HCT116 (cell line): ENCODE measurements at regions not wholly inside any gene's neighbourhood (a gene's known extent, or its start where the extent isn't known, plus 50 kb on each side); places are given as distances from the start of the nearest gene placed in this dataset.

ENCODE experiments used
- ATAC-seq: fragments of 200-7000 bp; cut with Tn5 transposase; 2 replicates; pipeline ENCODE4 v1.9.1; 2020; ENCODE audit warnings: mild to moderate bottlenecking, moderate library complexity
- BruUV-seq: library from RNA; stranded (reverse); fragments of 400-500 nt; replicated peaks from 2 replicates; lab custom pipeline; 2021; lab: Mats Ljungman, UMichigan
- CTCF ChIA-PET: fragments of 300-600 bp; sonication (Branson Sonifier 250); formaldehyde crosslinking; loops from one replicate; lab custom pipeline; 2021; ENCODE audit warnings: antibody characterized with exemption; lab: Charles Lee
- POLR2A ChIA-PET: fragments of 300-600, 350-600 bp; sonication (Branson Sonifier 250); formaldehyde crosslinking; loops from one replicate; lab custom pipeline; 2021; ENCODE audit warnings: antibody characterized with exemption; lab: Charles Lee
- RAD21 ChIA-PET, 2 experiments: fragments of 300-600 bp; sonication (Branson Sonifier 250); formaldehyde crosslinking; loops; one replicate each; lab custom pipeline; 2023; ENCODE audit warnings: low total read pairs in 2 of 2; ENCODE audit not compliant: uncharacterized antibody in 2 of 2, unreplicated experiment in 2 of 2, low non-redundant PET in 1 of 2; lab: Charles Lee
- DNase-seq: peaks from one replicate; pipeline ENCODE4 v3.0.0-alpha.2; 2010; ENCODE audit warnings: low read depth, low spot score
- H2AFZ ChIP-seq: fragments of 200-600 bp; shearing (Covaris generic), sonication (generic); 2 replicates; pipeline ENCODE4 v1.6.1; 2017; ENCODE audit warnings: low read depth, mixed run types, mixed read lengths, antibody characterized with exemption, low read length; ENCODE audit not compliant: poor library complexity, severe bottlenecking
- H3K27ac ChIP-seq: 2 replicates; pipeline ENCODE4 v1.5.1; 2012; ENCODE audit warnings: low read depth, low read length
- H3K27me3 ChIP-seq: fragments of 200-600 bp; sonication (generic); 2 replicates; pipeline ENCODE4 v1.6.1; 2016; ENCODE audit warnings: mixed run types, low read length, mixed read lengths; ENCODE audit not compliant: insufficient read depth
- H3K36me3 ChIP-seq, 2 experiments: fragments of 200-500 bp in 1 of 2; fragments of 200-600 bp in 1 of 2; sonication (Bioruptor generic) in 1 of 2; sonication (generic) in 1 of 2; 2 replicates each; pipeline versions ENCODE4 v1.5.1 to v1.6.1; 2014 to 2016; ENCODE audit warnings: low read length in 2 of 2, inconsistent platforms in 1 of 2, mixed read lengths in 1 of 2, mixed run types in 1 of 2; ENCODE audit not compliant: insufficient read depth in 2 of 2, control insufficient read depth in 1 of 2
- H3K4me1 ChIP-seq, 2 experiments: fragments of 200-600 bp in 1 of 2; sonication (generic) in 1 of 2; 2 replicates each; pipeline versions ENCODE4 v1.5.1 to v1.6.1; 2012 to 2017; ENCODE audit warnings: low read length in 2 of 2, inconsistent platforms in 1 of 2, mild to moderate bottlenecking in 1 of 2, mixed read lengths in 1 of 2, mixed run types in 1 of 2, moderate library complexity in 1 of 2; ENCODE audit not compliant: insufficient read depth in 2 of 2, control insufficient read depth in 1 of 2
- H3K4me2 ChIP-seq: fragments of 200-600 bp; sonication (generic); 2 replicates; pipeline ENCODE4 v1.6.1; 2017; ENCODE audit warnings: mixed run types, low read length, mixed read lengths
- H3K4me3 ChIP-seq, 2 experiments: fragments of 200-600 bp in 1 of 2; sonication (generic) in 1 of 2; replicated peaks in 1 of 2; 2 replicates each; pipeline ENCODE4 v1.5.1; 2011 to 2016; ENCODE audit warnings: low read length in 2 of 2, control low read depth in 1 of 2, low read depth in 1 of 2, mild to moderate bottlenecking in 1 of 2, mixed read lengths in 1 of 2, mixed run types in 1 of 2
- H3K79me2 ChIP-seq: fragments of 200-600 bp; sonication (generic); 2 replicates; pipeline ENCODE4 v1.6.1; 2017; ENCODE audit warnings: mild to moderate bottlenecking, mixed run types, low read length, moderate library complexity, mixed read lengths; ENCODE audit not compliant: insufficient read depth
- H3K9ac ChIP-seq: fragments of 200-600 bp; sonication (generic); 2 replicates; pipeline ENCODE4 v1.6.1; 2016; ENCODE audit warnings: low read length, mixed read lengths
- H3K9me2 ChIP-seq: fragments of 200-600 bp; sonication (generic), shearing (Covaris generic); 2 replicates; pipeline ENCODE4 v1.6.1; 2017; ENCODE audit warnings: mixed run types, mild to moderate bottlenecking, moderate library complexity; ENCODE audit not compliant: insufficient read depth
- H3K9me3 ChIP-seq, 2 experiments: fragments of 200-500 bp in 1 of 2; fragments of 200-600 bp in 1 of 2; sonication (Bioruptor generic) in 1 of 2; sonication (generic) in 1 of 2; 2 replicates each; pipeline ENCODE4 v1.6.1; 2014 to 2017; ENCODE audit warnings: low read length in 2 of 2, mixed read lengths in 2 of 2, inconsistent platforms in 1 of 2, low read depth in 1 of 2, mild to moderate bottlenecking in 1 of 2, mixed run types in 1 of 2, moderate library complexity in 1 of 2; ENCODE audit not compliant: control insufficient read depth in 1 of 2, insufficient read depth in 1 of 2
- H4K20me1 ChIP-seq: fragments of 200-600 bp; sonication (generic), shearing (Covaris generic); 2 replicates; pipeline ENCODE4 v1.6.1; 2017; ENCODE audit warnings: mixed run types, mild to moderate bottlenecking, moderate library complexity; ENCODE audit not compliant: insufficient read depth
- CBX3 ChIP-seq: IDR thresholded peaks from 2 replicates; pipeline ENCODE4 v1.6.1; 2012; ENCODE audit warnings: low read depth
- CEBPB ChIP-seq: IDR thresholded peaks from 2 replicates; pipeline ENCODE4 v1.6.1; 2012; ENCODE audit warnings: low read depth
- EGR1 ChIP-seq: IDR thresholded peaks from 2 replicates; pipeline ENCODE4 v1.6.1; 2012; ENCODE audit warnings: low read depth
- ELF1 ChIP-seq: IDR thresholded peaks from 2 replicates; pipeline ENCODE4 v1.6.1; 2012; ENCODE audit warnings: low read depth, borderline replicate concordance
- EZH2 ChIP-seq: fragments of 200-600 bp; sonication (generic); IDR thresholded peaks from 2 replicates; pipeline ENCODE4 v1.6.1; 2017; ENCODE audit warnings: antibody characterized with exemption, mixed run types
- FOSL1 ChIP-seq: IDR thresholded peaks from 2 replicates; pipeline ENCODE4 v1.6.1; 2012; ENCODE audit warnings: low read depth
- JUND ChIP-seq: IDR thresholded peaks from 2 replicates; pipeline ENCODE4 v1.6.1; 2012
- POLR2AphosphoS5 ChIP-seq: IDR thresholded peaks from 2 replicates; pipeline ENCODE4 v1.6.1; 2011; ENCODE audit warnings: mild to moderate bottlenecking, low read depth, low read length, moderate library complexity
- SIN3A ChIP-seq: IDR thresholded peaks from 2 replicates; pipeline ENCODE4 v1.6.1; 2012; ENCODE audit warnings: low read depth
- TCF7L2 ChIP-seq: IDR thresholded peaks from 2 replicates; pipeline ENCODE4 v1.7.0; 2011; ENCODE audit warnings: borderline replicate concordance, inconsistent platforms; ENCODE audit not compliant: insufficient read depth, insufficient read length; ENCODE audit errors: extremely low read depth
- YY1 ChIP-seq: IDR thresholded peaks from 2 replicates; pipeline ENCODE4 v1.6.1; 2011; ENCODE audit warnings: low read length, low read depth, moderate library complexity, mild to moderate bottlenecking; ENCODE audit not compliant: insufficient replicate concordance; ENCODE audit errors: extremely low read depth
- ZFX ChIP-seq: fragments of 450-650 bp; IDR thresholded peaks from 2 replicates; pipeline ENCODE4 v1.6.1; 2017
- ZNF274 ChIP-seq: fragments of 200-500 bp; sonication (Bioruptor generic); IDR thresholded peaks from 2 replicates; pipeline ENCODE4 v1.6.1; 2014; ENCODE audit warnings: mild to moderate bottlenecking, low read depth, low read length, inconsistent platforms
- intact Hi-C: fragments of 100-400 bp; cut with micrococcal nuclease; formaldehyde crosslinking; loops from 2 replicates; pipeline ENCODE4 v1.10.0; 2022
- TF ChIP-seq, protein P1 (sequence below): IDR thresholded peaks from 2 replicates; pipeline ENCODE4 v1.6.1; 2011; ENCODE audit warnings: mild to moderate bottlenecking, low read length, moderate library complexity; ENCODE audit not compliant: insufficient replicate concordance; ENCODE audit errors: extremely low read depth
- TF ChIP-seq, protein P2 (sequence below): IDR thresholded peaks from 2 replicates; pipeline ENCODE4 v1.6.1; 2012; ENCODE audit warnings: low read depth
- TF ChIP-seq, protein P3 (sequence below): IDR thresholded peaks from 2 replicates; pipeline ENCODE4 v1.6.1; 2012

DNA sequence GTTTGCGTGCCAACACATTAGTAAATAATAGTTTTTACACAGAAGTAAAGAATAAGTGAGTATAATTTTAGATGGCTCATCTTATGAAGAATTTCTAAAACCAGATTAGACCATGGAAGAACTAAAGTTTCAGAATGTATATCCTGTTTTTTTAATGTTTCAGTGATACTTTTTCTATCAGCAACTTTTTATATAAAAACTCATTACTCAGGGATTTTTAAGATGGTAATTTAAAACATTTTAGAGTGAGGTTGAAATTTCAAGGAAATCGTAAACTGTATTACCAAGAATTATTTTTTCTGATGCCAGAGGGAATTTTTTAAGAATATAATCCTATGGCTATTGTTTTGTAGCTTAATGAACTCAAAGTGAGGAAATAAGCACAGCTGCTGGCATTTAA, 128.5 kb upstream of the FANCL start:
- Histone ChIP-seq H3K4me3 (no peak overlapping the region), H3K9me3 (no peaks in the 10 kb centered on the region), H3K9me2 (no peaks in the 10 kb centered on the region), H3K4me2 (no peak overlapping the region), H3K36me3 (no peaks in the 10 kb centered on the region), H3K79me2 (no peaks in the 10 kb centered on the region), H3K4me1 (no peaks in the 10 kb centered on the region), H3K27ac (no peak overlapping the region), H2AFZ (no peak overlapping the region), H3K9ac (no peak overlapping the region), H3K27me3 (no peaks in the 10 kb centered on the region), H4K20me1 (no peaks in the 10 kb centered on the region)
- ChIA-PET RAD21 (no interaction called here), POLR2A (no interaction called here), CTCF (interaction anchor here (1.4 kb wide), 1 partner anchor 78 kb away, joined by 3 read pairs; no protein-coding TSS in a partner anchor)
- no TSS peak for BruUV-seq
- intact Hi-C loops = no loop called here
- DNase-seq (no peak), ATAC-seq (no peak)
- TF ChIP-seq SIN3A = no peak
- TF ChIP-seq TCF7L2 = no peak

DNA sequence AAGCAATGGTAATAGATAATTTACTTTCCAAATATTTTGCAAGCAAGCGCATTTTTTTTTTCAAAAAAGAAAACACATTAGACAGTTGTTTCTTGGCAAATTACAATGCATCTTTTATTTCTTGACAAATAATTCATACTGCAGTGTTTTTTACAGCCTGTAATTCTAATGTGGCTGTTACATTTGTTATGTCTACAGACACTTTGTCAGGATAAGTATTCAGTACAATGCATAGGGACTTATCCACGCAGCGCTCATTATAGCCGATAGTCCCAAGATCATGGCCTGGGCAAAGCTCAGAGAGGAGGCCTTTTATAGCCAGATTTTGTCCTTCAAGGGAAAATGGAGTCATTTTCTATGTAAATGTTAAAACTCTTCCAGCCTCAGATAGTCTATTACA, 123.0 kb upstream of the FANCL start:
- H3K9ac ChIP-seq = no peak overlapping the region
- intact Hi-C loops = no loop called here
- H3K27me3 ChIP-seq = no peaks in the 10 kb centered on the region
- no peak overlapping the region for H3K4me2 ChIP-seq
- RAD21 ChIA-PET = no interaction called here
- no peak overlapping the region for H3K27ac ChIP-seq
- CTCF ChIA-PET = no interaction called here
- ATAC-seq = no peak
- H2AFZ ChIP-seq = no peak overlapping the region
- no peak for TF ChIP-seq ZNF274
- no peak for TF ChIP-seq CEBPB
- TF ChIP-seq ZFX = no peak
- TF ChIP-seq POLR2AphosphoS5 = no peak
- no peak for TF ChIP-seq EGR1
- TF ChIP-seq, protein P1, sequence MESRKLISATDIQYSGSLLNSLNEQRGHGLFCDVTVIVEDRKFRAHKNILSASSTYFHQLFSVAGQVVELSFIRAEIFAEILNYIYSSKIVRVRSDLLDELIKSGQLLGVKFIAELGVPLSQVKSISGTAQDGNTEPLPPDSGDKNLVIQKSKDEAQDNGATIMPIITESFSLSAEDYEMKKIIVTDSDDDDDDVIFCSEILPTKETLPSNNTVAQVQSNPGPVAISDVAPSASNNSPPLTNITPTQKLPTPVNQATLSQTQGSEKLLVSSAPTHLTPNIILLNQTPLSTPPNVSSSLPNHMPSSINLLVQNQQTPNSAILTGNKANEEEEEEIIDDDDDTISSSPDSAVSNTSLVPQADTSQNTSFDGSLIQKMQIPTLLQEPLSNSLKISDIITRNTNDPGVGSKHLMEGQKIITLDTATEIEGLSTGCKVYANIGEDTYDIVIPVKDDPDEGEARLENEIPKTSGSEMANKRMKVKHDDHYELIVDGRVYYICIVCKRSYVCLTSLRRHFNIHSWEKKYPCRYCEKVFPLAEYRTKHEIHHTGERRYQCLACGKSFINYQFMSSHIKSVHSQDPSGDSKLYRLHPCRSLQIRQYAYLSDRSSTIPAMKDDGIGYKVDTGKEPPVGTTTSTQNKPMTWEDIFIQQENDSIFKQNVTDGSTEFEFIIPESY = no peak
- TF ChIP-seq TCF7L2 = no peak
- no peak for TF ChIP-seq CBX3
- no peak for TF ChIP-seq YY1
- TF ChIP-seq ELF1 = no peak
- TF ChIP-seq JUND = no peak
- TF ChIP-seq, protein P2, sequence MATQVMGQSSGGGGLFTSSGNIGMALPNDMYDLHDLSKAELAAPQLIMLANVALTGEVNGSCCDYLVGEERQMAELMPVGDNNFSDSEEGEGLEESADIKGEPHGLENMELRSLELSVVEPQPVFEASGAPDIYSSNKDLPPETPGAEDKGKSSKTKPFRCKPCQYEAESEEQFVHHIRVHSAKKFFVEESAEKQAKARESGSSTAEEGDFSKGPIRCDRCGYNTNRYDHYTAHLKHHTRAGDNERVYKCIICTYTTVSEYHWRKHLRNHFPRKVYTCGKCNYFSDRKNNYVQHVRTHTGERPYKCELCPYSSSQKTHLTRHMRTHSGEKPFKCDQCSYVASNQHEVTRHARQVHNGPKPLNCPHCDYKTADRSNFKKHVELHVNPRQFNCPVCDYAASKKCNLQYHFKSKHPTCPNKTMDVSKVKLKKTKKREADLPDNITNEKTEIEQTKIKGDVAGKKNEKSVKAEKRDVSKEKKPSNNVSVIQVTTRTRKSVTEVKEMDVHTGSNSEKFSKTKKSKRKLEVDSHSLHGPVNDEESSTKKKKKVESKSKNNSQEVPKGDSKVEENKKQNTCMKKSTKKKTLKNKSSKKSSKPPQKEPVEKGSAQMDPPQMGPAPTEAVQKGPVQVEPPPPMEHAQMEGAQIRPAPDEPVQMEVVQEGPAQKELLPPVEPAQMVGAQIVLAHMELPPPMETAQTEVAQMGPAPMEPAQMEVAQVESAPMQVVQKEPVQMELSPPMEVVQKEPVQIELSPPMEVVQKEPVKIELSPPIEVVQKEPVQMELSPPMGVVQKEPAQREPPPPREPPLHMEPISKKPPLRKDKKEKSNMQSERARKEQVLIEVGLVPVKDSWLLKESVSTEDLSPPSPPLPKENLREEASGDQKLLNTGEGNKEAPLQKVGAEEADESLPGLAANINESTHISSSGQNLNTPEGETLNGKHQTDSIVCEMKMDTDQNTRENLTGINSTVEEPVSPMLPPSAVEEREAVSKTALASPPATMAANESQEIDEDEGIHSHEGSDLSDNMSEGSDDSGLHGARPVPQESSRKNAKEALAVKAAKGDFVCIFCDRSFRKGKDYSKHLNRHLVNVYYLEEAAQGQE = no peak
- TF ChIP-seq, protein P3, sequence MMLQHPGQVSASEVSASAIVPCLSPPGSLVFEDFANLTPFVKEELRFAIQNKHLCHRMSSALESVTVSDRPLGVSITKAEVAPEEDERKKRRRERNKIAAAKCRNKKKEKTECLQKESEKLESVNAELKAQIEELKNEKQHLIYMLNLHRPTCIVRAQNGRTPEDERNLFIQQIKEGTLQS = no peak
- no peak for TF ChIP-seq FOSL1
- no peak for TF ChIP-seq EZH2
- no peaks in the 10 kb centered on the region for H3K36me3 ChIP-seq
- DNase-seq = no peak
- no peaks in the 10 kb centered on the region for H3K79me2 ChIP-seq
- POLR2A ChIA-PET = no interaction called here
- no peaks in the 10 kb centered on the region for H3K4me1 ChIP-seq
- no TSS peak for BruUV-seq
- no peaks in the 10 kb centered on the region for H3K9me3 ChIP-seq
- H4K20me1 ChIP-seq = no peaks in the 10 kb centered on the region
- no peak overlapping the region for H3K4me3 ChIP-seq
- H3K9me2 ChIP-seq = no peaks in the 10 kb centered on the region
